Neural crest cell (in vitro differentiated cells): ENCODE measurements at regions not wholly inside any gene's neighbourhood (a gene's known extent, or its start where the extent isn't known, plus 50 kb on each side); places are given as distances from the start of the nearest gene placed in this dataset.

ENCODE experiments used
- DNase-seq: peaks from one replicate; pipeline ENCODE4 v3.0.0; 2021; ENCODE audit warnings: low read depth, mixed read lengths, low spot score
- H3K27ac Mint-ChIP-seq: one replicate; pipeline ENCODE4 v1.8.0; 2021; ENCODE audit warnings: mild to moderate bottlenecking, mixed read lengths; ENCODE audit not compliant: unreplicated experiment
- H3K27me3 Mint-ChIP-seq: 2 replicates; pipeline ENCODE4 v1.8.0; 2021; ENCODE audit warnings: low read depth, mild to moderate bottlenecking, mixed read lengths
- H3K36me3 Mint-ChIP-seq: 2 replicates; pipeline ENCODE4 v1.8.0; 2021; ENCODE audit warnings: low read depth, mild to moderate bottlenecking, mixed read lengths
- H3K4me1 Mint-ChIP-seq: 2 replicates; pipeline ENCODE4 v1.8.0; 2021; ENCODE audit warnings: mixed read lengths
- H3K4me3 Mint-ChIP-seq: one replicate; pipeline ENCODE4 v1.8.0; 2021; ENCODE audit warnings: mild to moderate bottlenecking, mixed read lengths
- H3K9me3 Mint-ChIP-seq: 2 replicates; pipeline ENCODE4 v1.8.0; 2021; ENCODE audit warnings: mixed read lengths
- TF ChIP-seq, protein P1 (sequence below): fragments of 200-600 bp; sonication (generic); conservative IDR thresholded peaks from 2 replicates; pipeline ENCODE4 v1.5.0; 2021; ENCODE audit warnings: antibody characterized with exemption, mild to moderate bottlenecking

DNA sequence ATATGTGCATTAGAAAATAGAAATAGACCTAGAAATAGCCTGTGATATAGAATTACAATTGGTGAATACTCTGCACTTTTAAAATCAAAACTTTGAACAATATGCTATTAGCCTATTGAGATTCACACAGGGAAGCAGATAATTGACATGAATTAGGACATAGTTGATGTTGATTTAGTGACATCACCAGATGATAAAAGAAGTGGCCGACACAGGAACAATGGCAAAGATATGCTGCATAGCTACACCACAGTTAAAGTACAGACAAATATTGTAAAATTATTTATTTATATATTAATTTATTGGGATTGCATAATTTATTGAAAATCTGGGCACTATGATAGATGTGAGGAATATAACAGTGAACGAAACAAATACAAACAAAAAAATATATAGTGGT is 261.5 kb upstream of the CCNH start:
- H3K9me3 Mint-ChIP-seq = no peaks in the 10 kb centered on the region
- DNase-seq = no peak
- H3K4me1 Mint-ChIP-seq = no peaks in the 10 kb centered on the region
- no peaks in the 10 kb centered on the region for H3K27me3 Mint-ChIP-seq
- H3K4me3 Mint-ChIP-seq = no peak overlapping the region
- TF ChIP-seq, protein P1, sequence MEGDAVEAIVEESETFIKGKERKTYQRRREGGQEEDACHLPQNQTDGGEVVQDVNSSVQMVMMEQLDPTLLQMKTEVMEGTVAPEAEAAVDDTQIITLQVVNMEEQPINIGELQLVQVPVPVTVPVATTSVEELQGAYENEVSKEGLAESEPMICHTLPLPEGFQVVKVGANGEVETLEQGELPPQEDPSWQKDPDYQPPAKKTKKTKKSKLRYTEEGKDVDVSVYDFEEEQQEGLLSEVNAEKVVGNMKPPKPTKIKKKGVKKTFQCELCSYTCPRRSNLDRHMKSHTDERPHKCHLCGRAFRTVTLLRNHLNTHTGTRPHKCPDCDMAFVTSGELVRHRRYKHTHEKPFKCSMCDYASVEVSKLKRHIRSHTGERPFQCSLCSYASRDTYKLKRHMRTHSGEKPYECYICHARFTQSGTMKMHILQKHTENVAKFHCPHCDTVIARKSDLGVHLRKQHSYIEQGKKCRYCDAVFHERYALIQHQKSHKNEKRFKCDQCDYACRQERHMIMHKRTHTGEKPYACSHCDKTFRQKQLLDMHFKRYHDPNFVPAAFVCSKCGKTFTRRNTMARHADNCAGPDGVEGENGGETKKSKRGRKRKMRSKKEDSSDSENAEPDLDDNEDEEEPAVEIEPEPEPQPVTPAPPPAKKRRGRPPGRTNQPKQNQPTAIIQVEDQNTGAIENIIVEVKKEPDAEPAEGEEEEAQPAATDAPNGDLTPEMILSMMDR = no peak
- H3K27ac Mint-ChIP-seq = no peak overlapping the region
- no peaks in the 10 kb centered on the region for H3K36me3 Mint-ChIP-seq

DNA sequence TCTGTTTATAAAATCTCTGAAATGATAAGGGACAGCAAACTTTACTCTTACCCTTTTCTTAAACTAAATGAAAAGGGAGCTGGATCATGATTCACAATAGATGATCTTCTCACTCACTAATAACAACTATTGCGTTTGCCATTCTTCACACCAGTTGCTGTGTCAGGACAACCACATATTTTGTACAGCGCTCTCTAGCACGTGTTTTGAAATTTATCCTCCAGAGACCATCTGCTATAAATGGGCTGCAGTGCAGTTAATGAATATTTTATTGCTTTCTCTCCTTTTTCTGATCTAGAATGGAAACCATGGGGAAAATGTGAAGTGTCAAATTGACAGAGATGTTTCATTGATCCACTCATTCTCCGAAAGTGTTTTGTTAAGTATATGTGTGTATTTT is 258.4 kb upstream of the CCNH start:
- no peak for DNase-seq
- TF ChIP-seq, protein P1 = no peak
- Mint-ChIP-seq H3K27ac (no peak overlapping the region), H3K27me3 (no peaks in the 10 kb centered on the region), H3K4me1 (no peaks in the 10 kb centered on the region), H3K36me3 (no peaks in the 10 kb centered on the region), H3K9me3 (no peaks in the 10 kb centered on the region), H3K4me3 (no peak overlapping the region)

DNA sequence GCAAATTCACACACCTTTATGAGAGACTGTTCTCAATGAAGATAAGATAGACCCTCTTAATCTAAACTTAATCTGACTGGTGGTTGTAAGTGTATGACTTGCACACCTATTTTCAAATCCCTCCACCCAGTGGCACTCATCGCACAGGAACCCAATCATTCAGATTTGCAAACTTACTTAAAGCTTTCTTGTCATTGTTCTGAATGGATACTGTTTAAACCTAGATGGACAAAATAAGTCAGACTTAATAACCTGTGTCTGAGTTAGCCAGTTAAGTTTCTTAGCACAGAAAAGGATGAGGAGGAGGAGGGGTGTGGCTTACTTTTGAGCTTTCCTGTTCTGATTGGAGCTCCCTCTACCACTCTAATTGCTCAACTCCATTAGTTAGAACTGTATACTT is 252.4 kb upstream of the CCNH start:
- no peak overlapping the region for H3K4me3 Mint-ChIP-seq
- no peaks in the 10 kb centered on the region for H3K36me3 Mint-ChIP-seq
- TF ChIP-seq, protein P1 = no peak
- no peaks in the 10 kb centered on the region for H3K4me1 Mint-ChIP-seq
- DNase-seq = no peak
- no peaks in the 10 kb centered on the region for H3K9me3 Mint-ChIP-seq
- no peak overlapping the region for H3K27ac Mint-ChIP-seq
- H3K27me3 Mint-ChIP-seq = no peaks in the 10 kb centered on the region

DNA sequence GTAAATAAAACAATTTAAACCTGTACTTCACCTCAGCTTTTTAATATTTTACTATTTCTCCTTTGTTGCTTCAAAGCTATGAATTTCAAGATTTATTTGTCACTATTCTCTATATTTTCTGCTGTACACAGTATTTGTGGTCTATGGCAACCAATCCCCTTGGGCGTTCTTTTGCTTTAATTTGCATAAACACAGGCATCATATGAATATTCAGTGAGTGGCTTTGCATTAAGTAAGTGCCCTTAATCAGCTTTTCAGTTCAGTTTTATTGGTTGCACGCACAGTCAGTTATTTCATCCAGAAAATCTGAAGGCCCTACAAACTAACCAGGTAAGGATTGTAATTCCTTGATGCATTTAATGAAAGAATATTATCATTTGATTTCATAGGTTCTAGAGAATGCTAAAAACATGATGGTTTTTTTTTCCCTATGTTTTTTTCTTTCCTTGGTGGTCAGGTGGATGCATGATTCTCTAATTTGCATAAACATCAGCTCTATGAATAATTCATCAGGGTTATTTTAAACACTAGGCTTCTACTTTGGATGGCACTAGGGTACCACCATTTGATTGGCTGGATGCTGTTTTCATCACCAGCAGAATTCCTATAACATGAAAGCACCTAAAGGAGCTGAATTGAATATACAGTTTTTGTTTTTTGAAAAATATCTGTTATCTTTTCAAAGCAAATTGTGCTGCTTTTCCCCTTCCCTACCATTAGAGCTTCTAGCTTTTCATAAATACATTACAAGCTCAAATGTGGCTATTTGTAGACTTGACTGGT is 249.2 kb upstream of the CCNH start:
- Mint-ChIP-seq H3K4me1 (no peaks in the 10 kb centered on the region), H3K27me3 (no peaks in the 10 kb centered on the region), H3K27ac (no peak overlapping the region), H3K4me3 (no peak overlapping the region), H3K36me3 (no peaks in the 10 kb centered on the region), H3K9me3 (no peaks in the 10 kb centered on the region)
- no peak for DNase-seq
- TF ChIP-seq, protein P1 = no peak

DNA sequence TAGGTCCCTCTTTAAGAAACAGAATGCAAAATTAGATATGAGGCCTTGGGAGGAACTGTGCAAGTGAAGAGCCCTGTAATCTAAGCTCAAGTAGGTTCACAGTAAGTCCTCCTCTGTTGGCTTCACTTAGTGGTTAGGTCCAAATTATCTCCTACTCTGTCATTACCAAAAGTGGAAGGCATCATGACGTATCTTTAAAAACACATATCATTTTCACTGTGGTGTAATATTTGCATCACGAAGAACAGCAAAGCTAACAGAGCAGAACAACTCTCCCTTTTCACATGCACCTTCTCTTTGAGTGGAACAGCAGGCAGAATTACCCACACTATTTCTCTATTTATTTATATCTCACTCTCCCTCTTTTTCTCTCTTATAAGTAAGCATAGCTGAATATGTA is 240.5 kb upstream of the CCNH start:
- H3K27ac Mint-ChIP-seq = no peak overlapping the region
- no peaks in the 10 kb centered on the region for H3K36me3 Mint-ChIP-seq
- H3K4me1 Mint-ChIP-seq = no peaks in the 10 kb centered on the region
- H3K27me3 Mint-ChIP-seq = no peaks in the 10 kb centered on the region
- H3K4me3 Mint-ChIP-seq = no peak overlapping the region
- no peaks in the 10 kb centered on the region for H3K9me3 Mint-ChIP-seq
- DNase-seq = no peak
- TF ChIP-seq, protein P1 = no peak
